Esophagus squamous epithelium (tissue), 4 donors: ENCODE measurements at regions not wholly inside any gene's neighbourhood (a gene's known extent, or its start where the extent isn't known, plus 50 kb on each side); places are given as distances from the start of the nearest gene placed in this dataset.

Experiments
- POLR2A ChIP-seq, 4 donors: fragments of 450-650 bp; IDR thresholded peaks; one replicate each; pipeline ENCODE4 v1.6.1; 2017; ENCODE audit warnings: antibody characterized with exemption in 4 of 4, mild to moderate bottlenecking in 4 of 4, moderate library complexity in 3 of 4
- TF ChIP-seq, protein P1 (sequence below), 6 experiments: fragments of 450-650 bp in 4 of 6; fragments of 200-600 bp in 2 of 6; sonication (generic) in 2 of 6; IDR thresholded peaks; one replicate each; pipeline ENCODE4 v1.5.1; 2016 to 2019; ENCODE audit warnings: antibody characterized with exemption in 6 of 6, mild to moderate bottlenecking in 4 of 6, moderate library complexity in 4 of 6

DNA sequence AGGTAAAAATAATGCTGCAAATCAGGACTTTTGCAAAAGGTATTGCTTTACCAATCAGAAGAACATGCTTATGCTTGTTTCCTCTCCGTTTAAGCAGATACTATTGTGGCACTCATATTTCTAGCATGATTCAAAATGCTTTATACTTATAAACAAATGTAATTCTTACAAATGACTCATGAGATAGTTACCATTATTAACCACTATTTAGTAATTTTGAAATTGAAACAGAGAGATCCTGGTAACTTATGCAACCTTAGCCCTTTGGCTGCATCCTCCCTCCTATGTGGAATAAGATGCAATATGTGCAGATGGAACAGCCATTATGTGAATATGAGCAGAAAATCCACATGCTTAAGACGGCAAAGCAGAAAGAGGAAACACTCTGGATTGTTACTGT lies 164.7 kb downstream of the PCDH18 start:
- TF ChIP-seq, protein P1, sequence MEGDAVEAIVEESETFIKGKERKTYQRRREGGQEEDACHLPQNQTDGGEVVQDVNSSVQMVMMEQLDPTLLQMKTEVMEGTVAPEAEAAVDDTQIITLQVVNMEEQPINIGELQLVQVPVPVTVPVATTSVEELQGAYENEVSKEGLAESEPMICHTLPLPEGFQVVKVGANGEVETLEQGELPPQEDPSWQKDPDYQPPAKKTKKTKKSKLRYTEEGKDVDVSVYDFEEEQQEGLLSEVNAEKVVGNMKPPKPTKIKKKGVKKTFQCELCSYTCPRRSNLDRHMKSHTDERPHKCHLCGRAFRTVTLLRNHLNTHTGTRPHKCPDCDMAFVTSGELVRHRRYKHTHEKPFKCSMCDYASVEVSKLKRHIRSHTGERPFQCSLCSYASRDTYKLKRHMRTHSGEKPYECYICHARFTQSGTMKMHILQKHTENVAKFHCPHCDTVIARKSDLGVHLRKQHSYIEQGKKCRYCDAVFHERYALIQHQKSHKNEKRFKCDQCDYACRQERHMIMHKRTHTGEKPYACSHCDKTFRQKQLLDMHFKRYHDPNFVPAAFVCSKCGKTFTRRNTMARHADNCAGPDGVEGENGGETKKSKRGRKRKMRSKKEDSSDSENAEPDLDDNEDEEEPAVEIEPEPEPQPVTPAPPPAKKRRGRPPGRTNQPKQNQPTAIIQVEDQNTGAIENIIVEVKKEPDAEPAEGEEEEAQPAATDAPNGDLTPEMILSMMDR (IDR thresholded peaks at IDR 0.05), result no peak
- no peak for TF ChIP-seq POLR2A (IDR thresholded peaks at IDR 0.05)
